ENCODE measurements at regions not wholly inside any gene's neighbourhood (a gene's known extent, or its start where the extent isn't known, plus 50 kb on each side); places are given as distances from the start of the nearest gene placed in this dataset.

DNA sequence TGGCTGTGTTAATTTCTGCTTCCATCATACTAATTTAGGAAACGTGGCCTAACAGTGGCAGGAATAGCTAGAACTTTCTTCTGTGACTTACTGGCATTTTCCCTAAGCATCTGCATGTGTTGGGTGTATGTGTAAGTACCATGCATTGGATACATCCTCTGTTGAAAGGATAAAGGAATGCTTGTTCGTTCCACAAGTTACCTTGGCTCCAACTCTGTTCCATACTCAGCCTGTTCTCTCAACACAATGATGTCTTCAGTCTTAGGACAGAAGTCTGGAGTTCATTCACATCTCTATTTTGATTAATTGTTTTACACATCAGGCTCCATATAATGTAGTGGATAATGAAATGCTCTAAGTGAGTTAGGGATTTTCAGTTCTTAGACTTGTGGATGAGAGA is 190.1 kb upstream of the DMRT1 start:
- Histone ChIP-seq H3K4me2 (no peak overlapping the region), H3K4me3 (ENCODE audit: low read depth in 2 of 2, low read length in 1 of 2) (no peak overlapping the region), H3K27me3 (ENCODE audit: insufficient read depth) (peaks cover 11% of the 10 kb centered on the region; the same call in 1 of the 2 replicates), H4K20me1 (ENCODE audit: insufficient read depth) (no peaks in the 10 kb centered on the region), H3K36me3 (replicated peaks in 1 of 2; ENCODE audit: control insufficient read depth in 1 of 2, insufficient read depth in 2 of 2, low read length in 1 of 2) (no peaks in the 10 kb centered on the region), H3K9me3 (no peaks in the 10 kb centered on the region), H2AFZ (ENCODE audit: low read depth) (no peak overlapping the region), H3F3A (replicated peaks; ENCODE audit: insufficient read depth) (no peaks in the 10 kb centered on the region), H3K9me2 (no peaks in the 10 kb centered on the region), H3K79me2 (ENCODE audit: insufficient read depth) (no peaks in the 10 kb centered on the region), H3K27ac (ENCODE audit: low read depth in 2 of 2, low read length in 1 of 2) (no peak overlapping the region), H3K9ac (no peak overlapping the region), H3K4me1 (ENCODE audit: control insufficient read depth in 1 of 2, insufficient read depth in 2 of 2, low read depth in 1 of 2, low read length in 1 of 2) (no peaks in the 10 kb centered on the region)
- CTCF ChIA-PET: no interaction called here
- DNase-seq: no peak
- WGBS (ENCODE audit: low lambda C conversion rate): 15% methylated on average over 2 of the region's 2 CpGs
- POLR2A ChIA-PET: no interaction called here
- TF ChIP-seq YY1 (IDR thresholded peaks at IDR 0.05; ENCODE audit: low read depth) (no peak), CHD2 (IDR thresholded peaks at IDR 0.05; ENCODE audit: low read length, partially characterized antibody) (no peak), NRF1 (IDR thresholded peaks at IDR 0.05; ENCODE audit: low read depth, low read length) (no peak)

DNA sequence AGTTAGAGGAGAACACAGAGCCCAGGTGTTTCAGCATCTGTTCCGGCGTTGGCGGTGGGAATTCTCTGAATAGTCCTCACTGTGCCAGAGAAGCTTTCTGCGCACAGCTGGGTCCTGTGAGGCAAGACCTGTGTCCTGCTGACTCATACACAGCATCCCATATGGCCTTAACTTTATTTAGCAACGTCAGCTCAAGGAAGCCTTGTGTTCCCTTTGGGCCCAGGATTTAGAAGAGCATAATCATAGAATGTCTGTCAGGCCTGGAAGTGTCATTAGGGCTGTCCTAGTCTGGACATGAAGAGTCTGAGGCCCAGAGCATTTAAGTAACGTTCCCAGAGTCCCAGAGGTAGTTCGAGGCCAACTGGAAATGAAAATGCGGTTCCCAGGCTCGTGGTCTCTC is 188.6 kb upstream of the DMRT1 start:
- TF ChIP-seq GABPA (IDR thresholded peaks at IDR 0.05; ENCODE audit: low read depth) (no peak), MEF2A (IDR thresholded peaks at IDR 0.05; ENCODE audit: borderline replicate concordance, low read depth) (no peak)
- Histone ChIP-seq H2AFZ (ENCODE audit: low read depth) (no peak overlapping the region), H4K20me1 (ENCODE audit: insufficient read depth) (no peaks in the 10 kb centered on the region), H3K27ac (ENCODE audit: low read depth in 2 of 2, low read length in 1 of 2) (no peak overlapping the region), H3K36me3 (replicated peaks in 1 of 2; ENCODE audit: control insufficient read depth in 1 of 2, insufficient read depth in 2 of 2, low read length in 1 of 2) (no peaks in the 10 kb centered on the region), H3K27me3 (ENCODE audit: insufficient read depth) (peaks cover 24% of the 10 kb centered on the region; the same call in 1 of the 2 replicates), H3K4me2 (no peak overlapping the region), H3K9me3 (no peaks in the 10 kb centered on the region), H3K9ac (no peak overlapping the region), H3K4me1 (ENCODE audit: control insufficient read depth in 1 of 2, insufficient read depth in 2 of 2, low read depth in 1 of 2, low read length in 1 of 2) (no peaks in the 10 kb centered on the region), H3K4me3 (ENCODE audit: low read depth in 2 of 2, low read length in 1 of 2) (no peak overlapping the region), H3K79me2 (ENCODE audit: insufficient read depth) (no peaks in the 10 kb centered on the region), H3K9me2 (no peaks in the 10 kb centered on the region), H3F3A (replicated peaks; ENCODE audit: insufficient read depth) (no peaks in the 10 kb centered on the region)
- WGBS (ENCODE audit: low lambda C conversion rate): 50% methylated on average over 7 of the region's 9 CpGs
- DNase-seq: no peak
- POLR2A ChIA-PET: no interaction called here
- CTCF ChIA-PET: no interaction called here

DNA sequence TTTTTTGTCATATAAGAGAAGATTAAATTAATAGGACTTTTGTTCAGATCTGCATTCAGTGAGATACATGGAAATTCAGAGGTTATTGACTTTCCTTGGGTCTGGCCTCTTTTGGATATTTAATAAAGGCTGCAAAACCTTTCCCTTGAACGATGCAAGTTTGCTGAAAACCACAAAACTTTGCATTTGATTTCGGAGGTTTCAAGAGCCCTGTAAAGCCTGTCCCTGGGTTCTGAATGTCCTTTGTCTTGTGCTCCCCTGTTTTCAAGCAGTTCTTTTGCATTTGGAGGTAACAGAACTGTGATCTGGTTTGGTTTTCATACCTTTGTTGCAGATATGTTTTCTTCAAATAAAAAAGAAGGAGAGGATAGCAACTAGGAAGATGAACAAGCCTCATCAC is 188.1 kb upstream of the DMRT1 start:
- H3K9me3 ChIP-seq: no peaks in the 10 kb centered on the region
- H3K27me3 ChIP-seq (ENCODE audit: insufficient read depth): peaks cover 27% of the 10 kb centered on the region; the same call in 1 of the 2 replicates
- TF ChIP-seq MXI1 (IDR thresholded peaks at IDR 0.05; ENCODE audit: low read depth, low read length): no peak
- no peak for TF ChIP-seq NRF1 (IDR thresholded peaks at IDR 0.05; ENCODE audit: low read depth, low read length)
- TF ChIP-seq, protein P1, sequence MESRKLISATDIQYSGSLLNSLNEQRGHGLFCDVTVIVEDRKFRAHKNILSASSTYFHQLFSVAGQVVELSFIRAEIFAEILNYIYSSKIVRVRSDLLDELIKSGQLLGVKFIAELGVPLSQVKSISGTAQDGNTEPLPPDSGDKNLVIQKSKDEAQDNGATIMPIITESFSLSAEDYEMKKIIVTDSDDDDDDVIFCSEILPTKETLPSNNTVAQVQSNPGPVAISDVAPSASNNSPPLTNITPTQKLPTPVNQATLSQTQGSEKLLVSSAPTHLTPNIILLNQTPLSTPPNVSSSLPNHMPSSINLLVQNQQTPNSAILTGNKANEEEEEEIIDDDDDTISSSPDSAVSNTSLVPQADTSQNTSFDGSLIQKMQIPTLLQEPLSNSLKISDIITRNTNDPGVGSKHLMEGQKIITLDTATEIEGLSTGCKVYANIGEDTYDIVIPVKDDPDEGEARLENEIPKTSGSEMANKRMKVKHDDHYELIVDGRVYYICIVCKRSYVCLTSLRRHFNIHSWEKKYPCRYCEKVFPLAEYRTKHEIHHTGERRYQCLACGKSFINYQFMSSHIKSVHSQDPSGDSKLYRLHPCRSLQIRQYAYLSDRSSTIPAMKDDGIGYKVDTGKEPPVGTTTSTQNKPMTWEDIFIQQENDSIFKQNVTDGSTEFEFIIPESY (IDR thresholded peaks at IDR 0.05; ENCODE audit: borderline replicate concordance, low read depth): no peak
- no peak for TF ChIP-seq TEAD4 (IDR thresholded peaks at IDR 0.05; ENCODE audit: borderline replicate concordance, insufficient read depth)
- TF ChIP-seq, protein P2, sequence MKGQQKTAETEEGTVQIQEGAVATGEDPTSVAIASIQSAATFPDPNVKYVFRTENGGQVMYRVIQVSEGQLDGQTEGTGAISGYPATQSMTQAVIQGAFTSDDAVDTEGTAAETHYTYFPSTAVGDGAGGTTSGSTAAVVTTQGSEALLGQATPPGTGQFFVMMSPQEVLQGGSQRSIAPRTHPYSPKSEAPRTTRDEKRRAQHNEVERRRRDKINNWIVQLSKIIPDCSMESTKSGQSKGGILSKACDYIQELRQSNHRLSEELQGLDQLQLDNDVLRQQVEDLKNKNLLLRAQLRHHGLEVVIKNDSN (IDR thresholded peaks at IDR 0.05; ENCODE audit: borderline replicate concordance, low read depth): no peak
- no peak for TF ChIP-seq CHD2 (IDR thresholded peaks at IDR 0.05; ENCODE audit: low read length, partially characterized antibody)
- no peak for TF ChIP-seq TCF12 (IDR thresholded peaks at IDR 0.05)
- no peak for TF ChIP-seq RXRA (IDR thresholded peaks at IDR 0.05; ENCODE audit: borderline replicate concordance, low read depth)
- TF ChIP-seq, protein P3, sequence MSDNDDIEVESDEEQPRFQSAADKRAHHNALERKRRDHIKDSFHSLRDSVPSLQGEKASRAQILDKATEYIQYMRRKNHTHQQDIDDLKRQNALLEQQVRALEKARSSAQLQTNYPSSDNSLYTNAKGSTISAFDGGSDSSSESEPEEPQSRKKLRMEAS (IDR thresholded peaks at IDR 0.05; ENCODE audit: low read depth): no peak
- TF ChIP-seq EZH2phosphoT487 (IDR thresholded peaks at IDR 0.05; ENCODE audit: borderline replicate concordance, low read depth): no peak
- no peak for TF ChIP-seq GATA2 (CRISPR knock-in tag; IDR thresholded peaks at IDR 0.05)
- TF ChIP-seq FOXJ3 (CRISPR knock-in tag; IDR thresholded peaks at IDR 0.05): no peak
- TF ChIP-seq, protein P4, sequence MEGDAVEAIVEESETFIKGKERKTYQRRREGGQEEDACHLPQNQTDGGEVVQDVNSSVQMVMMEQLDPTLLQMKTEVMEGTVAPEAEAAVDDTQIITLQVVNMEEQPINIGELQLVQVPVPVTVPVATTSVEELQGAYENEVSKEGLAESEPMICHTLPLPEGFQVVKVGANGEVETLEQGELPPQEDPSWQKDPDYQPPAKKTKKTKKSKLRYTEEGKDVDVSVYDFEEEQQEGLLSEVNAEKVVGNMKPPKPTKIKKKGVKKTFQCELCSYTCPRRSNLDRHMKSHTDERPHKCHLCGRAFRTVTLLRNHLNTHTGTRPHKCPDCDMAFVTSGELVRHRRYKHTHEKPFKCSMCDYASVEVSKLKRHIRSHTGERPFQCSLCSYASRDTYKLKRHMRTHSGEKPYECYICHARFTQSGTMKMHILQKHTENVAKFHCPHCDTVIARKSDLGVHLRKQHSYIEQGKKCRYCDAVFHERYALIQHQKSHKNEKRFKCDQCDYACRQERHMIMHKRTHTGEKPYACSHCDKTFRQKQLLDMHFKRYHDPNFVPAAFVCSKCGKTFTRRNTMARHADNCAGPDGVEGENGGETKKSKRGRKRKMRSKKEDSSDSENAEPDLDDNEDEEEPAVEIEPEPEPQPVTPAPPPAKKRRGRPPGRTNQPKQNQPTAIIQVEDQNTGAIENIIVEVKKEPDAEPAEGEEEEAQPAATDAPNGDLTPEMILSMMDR (IDR thresholded peaks at IDR 0.05): no peak
- TF ChIP-seq RCOR1 (IDR thresholded peaks at IDR 0.05; ENCODE audit: low read length): no peak
- TF ChIP-seq TAF1 (IDR thresholded peaks at IDR 0.05; ENCODE audit: borderline replicate concordance, low read depth, low read length): no peak
- TF ChIP-seq GABPA (IDR thresholded peaks at IDR 0.05; ENCODE audit: low read depth): no peak
- no peak for TF ChIP-seq ELF1 (IDR thresholded peaks at IDR 0.05)
- no peak overlapping the region for H3K4me2 ChIP-seq
- H3F3A ChIP-seq (replicated peaks; ENCODE audit: insufficient read depth): no peaks in the 10 kb centered on the region
- H3K9me2 ChIP-seq: no peaks in the 10 kb centered on the region
- H3K9ac ChIP-seq: no peak overlapping the region
- H3K4me1 ChIP-seq (ENCODE audit: control insufficient read depth in 1 of 2, insufficient read depth in 2 of 2, low read depth in 1 of 2, low read length in 1 of 2): no peaks in the 10 kb centered on the region
- 12% methylated on average over 2 of the region's 2 CpGs for WGBS (ENCODE audit: low lambda C conversion rate)
- ChIA-PET CTCF (no interaction called here), POLR2A (no interaction called here)
- no peaks in the 10 kb centered on the region for H4K20me1 ChIP-seq (ENCODE audit: insufficient read depth)
- 0 out of 2 replicates have a peak overlapping the region, but pooled peaks have one; percentile 32 for H2AFZ ChIP-seq (ENCODE audit: low read depth)
- H3K36me3 ChIP-seq (replicated peaks in 1 of 2; ENCODE audit: control insufficient read depth in 1 of 2, insufficient read depth in 2 of 2, low read length in 1 of 2): no peaks in the 10 kb centered on the region
- H3K27ac ChIP-seq (ENCODE audit: low read depth in 2 of 2, low read length in 1 of 2): no peak overlapping the region
- no peak for DNase-seq
- H3K79me2 ChIP-seq (ENCODE audit: insufficient read depth): no peaks in the 10 kb centered on the region
- no peak overlapping the region for H3K4me3 ChIP-seq (ENCODE audit: low read depth in 2 of 2, low read length in 1 of 2)

Measured in SK-N-SH (cell line).